SK-N-SH treated with all-trans-retinoic acid at 6 μM for 48 hours (cell line): ENCODE measurements at regions not wholly inside any gene's neighbourhood (a gene's known extent, or its start where the extent isn't known, plus 50 kb on each side); places are given as distances from the start of the nearest gene placed in this dataset.

Experiments
- ATAC-seq: fragments of 200-7000 bp; cut with Tn5 transposase; 3 replicates; pipeline ENCODE4 v1.9.1; 2020; ENCODE audit warnings: mild to moderate bottlenecking, moderate library complexity
- ARNTL ChIP-seq: fragments of 450-650 bp; formaldehyde crosslinking; IDR thresholded peaks from 2 replicates; pipeline ENCODE4 v1.5.0; 2020; ENCODE audit warnings: low read depth, mild to moderate bottlenecking, moderate library complexity, borderline replicate concordance
- BACH2 ChIP-seq: fragments of 250-450 bp; sonication (Bioruptor Pico); IDR thresholded peaks from 2 replicates; pipeline ENCODE4 v1.9.0; 2021; ENCODE audit warnings: mild to moderate bottlenecking, borderline replicate concordance
- CSDC2 ChIP-seq: fragments of 250-450 bp; sonication (Bioruptor Pico); IDR thresholded peaks from 2 replicates; pipeline ENCODE4 v1.5.0; 2020; ENCODE audit warnings: mild to moderate bottlenecking, moderate library complexity
- ESRRG ChIP-seq: fragments of 250-450 bp; sonication (Bioruptor Pico); IDR thresholded peaks from 2 replicates; pipeline ENCODE4 v1.6.1; 2021; ENCODE audit warnings: mild to moderate bottlenecking
- GLIS3 ChIP-seq: fragments of 250-450 bp; sonication (Bioruptor Pico); IDR thresholded peaks from 2 replicates; pipeline ENCODE4 v1.5.0; 2020; ENCODE audit warnings: mild to moderate bottlenecking, moderate library complexity
- ISL1 ChIP-seq: fragments of 250-450 bp; sonication (Bioruptor Pico); IDR thresholded peaks from 2 replicates; pipeline ENCODE4 v2.1.2; 2022; ENCODE audit warnings: mild to moderate bottlenecking, moderate library complexity
- OSR1 ChIP-seq: fragments of 250-450 bp; sonication (Bioruptor Pico); IDR thresholded peaks from 2 replicates; pipeline ENCODE4 v1.8.0; 2022; ENCODE audit warnings: moderate library complexity, mild to moderate bottlenecking, inconsistent platforms
- PPARA ChIP-seq: fragments of 250-450 bp; sonication (Bioruptor Pico); IDR thresholded peaks from 2 replicates; pipeline ENCODE4 v1.5.0; 2020; ENCODE audit warnings: mild to moderate bottlenecking, borderline replicate concordance
- SNAI2 ChIP-seq: fragments of 250-450 bp; sonication (Bioruptor Pico); IDR thresholded peaks from 2 replicates; pipeline ENCODE4 v1.5.0; 2020; ENCODE audit warnings: mild to moderate bottlenecking, moderate library complexity
- TCF4 ChIP-seq: fragments of 250-450 bp; sonication (Bioruptor Pico); IDR thresholded peaks from 2 replicates; pipeline ENCODE4 v1.8.0; 2021; ENCODE audit warnings: mild to moderate bottlenecking, moderate library complexity, borderline replicate concordance
- ZC3H10 ChIP-seq: fragments of 250-450 bp; sonication (Bioruptor Pico); IDR thresholded peaks from 2 replicates; pipeline ENCODE4 v1.5.1; 2021; ENCODE audit warnings: mild to moderate bottlenecking, moderate library complexity
- ZFP3 ChIP-seq: fragments of 250-450 bp; sonication (Bioruptor Pico); IDR thresholded peaks from 2 replicates; pipeline ENCODE4 v1.5.0; 2020; ENCODE audit warnings: mild to moderate bottlenecking, moderate library complexity
- ZFP30 ChIP-seq: fragments of 450-650 bp; formaldehyde crosslinking; IDR thresholded peaks from 2 replicates; pipeline ENCODE4 v1.5.0; 2022; ENCODE audit warnings: mild to moderate bottlenecking, moderate library complexity
- ZNF565 ChIP-seq: fragments of 450-650 bp; formaldehyde crosslinking; conservative IDR thresholded peaks from 2 replicates; pipeline ENCODE4 v1.5.0; 2020; ENCODE audit warnings: low read depth, mild to moderate bottlenecking, moderate library complexity
- TF ChIP-seq, protein P1 (sequence below): fragments of 250-450 bp; sonication (Bioruptor Pico); IDR thresholded peaks from 2 replicates; pipeline ENCODE4 v1.5.0; 2020; ENCODE audit warnings: mild to moderate bottlenecking, moderate library complexity
- TF ChIP-seq, protein P2 (sequence below): fragments of 250-450 bp; sonication (Bioruptor Pico); IDR thresholded peaks from 2 replicates; pipeline ENCODE4 v1.5.1; 2021; ENCODE audit warnings: mild to moderate bottlenecking, moderate library complexity
- TF ChIP-seq, protein P3 (sequence below): fragments of 250-450 bp; sonication (Bioruptor Pico); IDR thresholded peaks from 2 replicates; pipeline ENCODE4 v1.8.0; 2020; ENCODE audit warnings: mild to moderate bottlenecking, moderate library complexity, borderline replicate concordance

DNA sequence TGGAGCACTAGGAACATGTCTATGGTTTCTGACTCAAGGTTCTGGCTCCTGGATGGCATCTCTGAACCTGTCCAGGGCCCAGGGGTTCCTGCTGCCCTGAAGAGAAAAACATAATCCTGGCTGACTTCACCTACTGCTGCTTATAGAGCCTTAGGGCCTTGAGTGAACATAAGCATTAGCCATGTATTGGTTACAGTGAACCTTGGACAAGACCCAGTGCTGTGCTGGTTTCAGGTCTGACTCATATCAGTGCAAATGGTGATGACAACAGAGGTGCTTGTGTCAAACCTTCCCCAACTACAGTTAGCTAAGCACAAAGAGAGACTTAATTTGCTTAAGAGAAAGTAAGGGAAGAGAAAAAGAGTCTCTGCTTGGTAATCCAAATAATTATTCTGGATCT is 1047.2 kb downstream of the GLUD2 start (continued):
- TF ChIP-seq, protein P1, sequence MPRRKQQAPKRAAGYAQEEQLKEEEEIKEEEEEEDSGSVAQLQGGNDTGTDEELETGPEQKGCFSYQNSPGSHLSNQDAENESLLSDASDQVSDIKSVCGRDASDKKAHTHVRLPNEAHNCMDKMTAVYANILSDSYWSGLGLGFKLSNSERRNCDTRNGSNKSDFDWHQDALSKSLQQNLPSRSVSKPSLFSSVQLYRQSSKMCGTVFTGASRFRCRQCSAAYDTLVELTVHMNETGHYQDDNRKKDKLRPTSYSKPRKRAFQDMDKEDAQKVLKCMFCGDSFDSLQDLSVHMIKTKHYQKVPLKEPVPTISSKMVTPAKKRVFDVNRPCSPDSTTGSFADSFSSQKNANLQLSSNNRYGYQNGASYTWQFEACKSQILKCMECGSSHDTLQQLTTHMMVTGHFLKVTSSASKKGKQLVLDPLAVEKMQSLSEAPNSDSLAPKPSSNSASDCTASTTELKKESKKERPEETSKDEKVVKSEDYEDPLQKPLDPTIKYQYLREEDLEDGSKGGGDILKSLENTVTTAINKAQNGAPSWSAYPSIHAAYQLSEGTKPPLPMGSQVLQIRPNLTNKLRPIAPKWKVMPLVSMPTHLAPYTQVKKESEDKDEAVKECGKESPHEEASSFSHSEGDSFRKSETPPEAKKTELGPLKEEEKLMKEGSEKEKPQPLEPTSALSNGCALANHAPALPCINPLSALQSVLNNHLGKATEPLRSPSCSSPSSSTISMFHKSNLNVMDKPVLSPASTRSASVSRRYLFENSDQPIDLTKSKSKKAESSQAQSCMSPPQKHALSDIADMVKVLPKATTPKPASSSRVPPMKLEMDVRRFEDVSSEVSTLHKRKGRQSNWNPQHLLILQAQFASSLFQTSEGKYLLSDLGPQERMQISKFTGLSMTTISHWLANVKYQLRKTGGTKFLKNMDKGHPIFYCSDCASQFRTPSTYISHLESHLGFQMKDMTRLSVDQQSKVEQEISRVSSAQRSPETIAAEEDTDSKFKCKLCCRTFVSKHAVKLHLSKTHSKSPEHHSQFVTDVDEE (CRISPR knock-in tag): no peak

DNA sequence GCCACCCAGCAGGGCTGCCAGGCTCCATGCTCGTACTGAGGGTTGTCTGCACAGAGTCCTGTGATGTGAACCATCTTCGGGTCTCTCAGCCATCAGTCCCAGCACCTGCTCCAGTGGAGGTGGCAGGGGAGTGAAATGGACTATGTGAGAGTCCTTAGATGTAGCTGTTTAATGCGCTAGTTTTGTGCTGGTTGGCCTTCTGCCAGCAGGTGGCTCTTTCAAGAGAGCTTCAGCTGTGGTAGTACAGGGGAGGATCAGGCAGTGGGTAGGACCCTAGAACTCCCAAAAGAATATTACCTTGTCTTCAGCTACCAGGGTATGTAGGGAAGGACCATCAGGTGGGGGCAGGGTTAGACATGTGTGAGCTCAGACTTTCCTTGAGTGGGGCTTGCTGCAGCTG is 1066.0 kb downstream of the GLUD2 start:
- TF ChIP-seq ZC3H10 (no peak), CSDC2 (CRISPR knock-in tag) (no peak), ZFP3 (no peak), GLIS3 (CRISPR knock-in tag) (no peak), ARNTL (CRISPR knock-in tag) (no peak), PPARA (CRISPR knock-in tag) (no peak), ISL1 (CRISPR knock-in tag) (no peak), OSR1 (CRISPR knock-in tag) (no peak)
- TF ChIP-seq, protein P2, sequence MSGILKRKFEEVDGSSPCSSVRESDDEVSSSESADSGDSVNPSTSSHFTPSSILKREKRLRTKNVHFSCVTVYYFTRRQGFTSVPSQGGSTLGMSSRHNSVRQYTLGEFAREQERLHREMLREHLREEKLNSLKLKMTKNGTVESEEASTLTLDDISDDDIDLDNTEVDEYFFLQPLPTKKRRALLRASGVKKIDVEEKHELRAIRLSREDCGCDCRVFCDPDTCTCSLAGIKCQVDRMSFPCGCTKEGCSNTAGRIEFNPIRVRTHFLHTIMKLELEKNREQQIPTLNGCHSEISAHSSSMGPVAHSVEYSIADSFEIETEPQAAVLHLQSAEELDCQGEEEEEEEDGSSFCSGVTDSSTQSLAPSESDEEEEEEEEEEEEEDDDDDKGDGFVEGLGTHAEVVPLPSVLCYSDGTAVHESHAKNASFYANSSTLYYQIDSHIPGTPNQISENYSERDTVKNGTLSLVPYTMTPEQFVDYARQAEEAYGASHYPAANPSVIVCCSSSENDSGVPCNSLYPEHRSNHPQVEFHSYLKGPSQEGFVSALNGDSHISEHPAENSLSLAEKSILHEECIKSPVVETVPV: no peak
- ATAC-seq: no peak

DNA sequence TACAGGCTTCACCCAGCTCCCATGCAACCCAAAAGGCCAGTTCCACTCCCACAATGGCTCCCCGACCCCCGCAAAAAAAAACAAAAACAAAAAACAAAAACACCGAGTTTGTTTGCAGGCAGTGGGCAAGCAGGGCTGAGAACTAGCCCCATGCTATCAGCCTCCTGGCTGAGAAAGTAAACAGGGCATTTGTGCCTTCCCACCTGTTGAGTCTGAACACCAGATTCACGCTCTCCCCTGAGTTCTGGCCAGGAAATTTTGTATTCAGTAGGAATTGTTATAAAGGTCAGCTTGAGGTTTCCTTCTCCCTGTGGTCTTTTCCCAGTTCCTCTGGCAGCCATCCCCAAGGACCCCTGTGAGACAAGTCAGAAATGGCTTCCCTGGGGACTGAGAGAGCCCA is 1066.5 kb downstream of the GLUD2 start:
- TF ChIP-seq ZFP3 (no peak), BACH2 (CRISPR knock-in tag) (no peak), GLIS3 (CRISPR knock-in tag) (no peak), ISL1 (CRISPR knock-in tag) (no peak)
- ATAC-seq: no peak

DNA sequence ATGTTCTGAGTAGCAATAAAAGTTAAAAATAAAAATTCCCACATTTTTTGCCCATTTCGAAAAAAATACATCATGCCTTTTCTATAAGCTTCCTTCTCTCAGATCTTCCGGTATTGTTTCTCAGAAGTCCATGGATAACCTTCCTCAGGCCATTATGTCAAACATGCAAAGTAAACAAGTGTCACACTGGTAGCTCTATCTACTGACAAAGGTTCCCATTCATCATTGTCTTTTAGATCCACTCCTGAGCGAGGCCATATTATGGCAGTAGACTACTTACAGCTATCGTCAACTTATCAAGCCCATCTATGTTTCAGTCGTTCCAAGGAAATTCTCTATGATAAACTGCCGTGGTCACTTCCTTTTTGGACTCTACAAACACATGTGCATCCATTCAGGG is 1068.2 kb downstream of the GLUD2 start:
- no peak for ATAC-seq
- TF ChIP-seq, protein P3, sequence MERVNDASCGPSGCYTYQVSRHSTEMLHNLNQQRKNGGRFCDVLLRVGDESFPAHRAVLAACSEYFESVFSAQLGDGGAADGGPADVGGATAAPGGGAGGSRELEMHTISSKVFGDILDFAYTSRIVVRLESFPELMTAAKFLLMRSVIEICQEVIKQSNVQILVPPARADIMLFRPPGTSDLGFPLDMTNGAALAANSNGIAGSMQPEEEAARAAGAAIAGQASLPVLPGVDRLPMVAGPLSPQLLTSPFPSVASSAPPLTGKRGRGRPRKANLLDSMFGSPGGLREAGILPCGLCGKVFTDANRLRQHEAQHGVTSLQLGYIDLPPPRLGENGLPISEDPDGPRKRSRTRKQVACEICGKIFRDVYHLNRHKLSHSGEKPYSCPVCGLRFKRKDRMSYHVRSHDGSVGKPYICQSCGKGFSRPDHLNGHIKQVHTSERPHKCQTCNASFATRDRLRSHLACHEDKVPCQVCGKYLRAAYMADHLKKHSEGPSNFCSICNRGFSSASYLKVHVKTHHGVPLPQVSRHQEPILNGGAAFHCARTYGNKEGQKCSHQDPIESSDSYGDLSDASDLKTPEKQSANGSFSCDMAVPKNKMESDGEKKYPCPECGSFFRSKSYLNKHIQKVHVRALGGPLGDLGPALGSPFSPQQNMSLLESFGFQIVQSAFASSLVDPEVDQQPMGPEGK: no peak
- TF ChIP-seq TCF4 (CRISPR knock-in tag): no peak
- TF ChIP-seq SNAI2: no peak
- no peak for TF ChIP-seq ZFP30 (CRISPR knock-in tag)
- TF ChIP-seq ESRRG (CRISPR knock-in tag): no peak
- no peak for TF ChIP-seq ARNTL (CRISPR knock-in tag)
- TF ChIP-seq, protein P1 (CRISPR knock-in tag): no peak

DNA sequence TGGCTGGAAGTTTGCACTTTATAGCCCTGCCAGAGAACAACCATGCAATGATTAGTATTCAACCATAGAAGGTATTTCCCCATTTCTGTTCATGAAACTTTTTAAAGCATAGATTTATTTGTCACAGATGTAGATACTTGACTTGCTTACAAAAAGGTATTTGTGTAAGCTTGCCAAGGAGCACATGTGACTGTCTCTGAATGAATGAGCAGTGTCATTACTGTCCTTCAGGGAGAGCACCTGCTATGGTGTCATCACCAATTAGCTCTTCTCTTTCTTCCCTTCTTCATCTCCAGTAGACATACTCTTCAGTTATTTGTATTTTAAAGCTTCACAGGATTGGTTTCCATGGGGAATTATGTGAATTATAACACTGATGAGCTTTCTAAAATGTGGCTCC is 1064.7 kb upstream of the GRIA3 start:
- ATAC-seq: no peak
- no peak for TF ChIP-seq PPARA (CRISPR knock-in tag)
- TF ChIP-seq GLIS3 (CRISPR knock-in tag): no peak
- TF ChIP-seq ISL1 (CRISPR knock-in tag): no peak
- no peak for TF ChIP-seq ZNF565 (CRISPR knock-in tag)
